ENCODE measurements at regions not wholly inside any gene's neighbourhood (a gene's known extent, or its start where the extent isn't known, plus 50 kb on each side); places are given as distances from the start of the nearest gene placed in this dataset.

GRCh38 chr7:138355254-138355653 lies 104.8 kb upstream of the TRIM24 start:
- TF ChIP-seq EZH2 (IDR thresholded peaks at IDR 0.05; ENCODE audit: insufficient read depth, poor library complexity, severe bottlenecking): no peak
- no peak for TF ChIP-seq EZH2phosphoT487 (IDR thresholded peaks at IDR 0.05; ENCODE audit: insufficient read depth, low read depth)
